ENCODE measurements at regions not wholly inside any gene's neighbourhood (a gene's known extent, or its start where the extent isn't known, plus 50 kb on each side); places are given as distances from the start of the nearest gene placed in this dataset.

DNA sequence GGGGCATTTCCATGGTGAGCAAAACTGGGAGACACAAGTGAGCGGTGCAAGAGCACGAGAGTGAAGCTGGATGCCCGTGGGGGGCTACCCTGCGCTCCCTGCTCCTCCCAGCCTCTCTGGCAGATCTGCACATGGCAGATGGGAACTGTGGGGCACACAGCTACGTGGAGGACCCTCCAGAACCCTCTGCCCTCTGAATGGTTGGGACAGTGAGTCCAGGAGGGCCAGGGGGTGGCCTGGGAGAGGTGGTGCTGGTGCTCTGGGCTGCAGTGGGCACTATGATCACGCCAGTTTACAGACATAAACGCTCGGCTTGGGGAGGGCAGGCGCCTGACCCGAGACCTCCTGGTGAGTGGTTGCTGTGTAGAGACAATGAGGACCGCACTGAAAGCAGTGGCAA is 205.9 kb downstream of the CTTN start:
- TF ChIP-seq, protein P1, sequence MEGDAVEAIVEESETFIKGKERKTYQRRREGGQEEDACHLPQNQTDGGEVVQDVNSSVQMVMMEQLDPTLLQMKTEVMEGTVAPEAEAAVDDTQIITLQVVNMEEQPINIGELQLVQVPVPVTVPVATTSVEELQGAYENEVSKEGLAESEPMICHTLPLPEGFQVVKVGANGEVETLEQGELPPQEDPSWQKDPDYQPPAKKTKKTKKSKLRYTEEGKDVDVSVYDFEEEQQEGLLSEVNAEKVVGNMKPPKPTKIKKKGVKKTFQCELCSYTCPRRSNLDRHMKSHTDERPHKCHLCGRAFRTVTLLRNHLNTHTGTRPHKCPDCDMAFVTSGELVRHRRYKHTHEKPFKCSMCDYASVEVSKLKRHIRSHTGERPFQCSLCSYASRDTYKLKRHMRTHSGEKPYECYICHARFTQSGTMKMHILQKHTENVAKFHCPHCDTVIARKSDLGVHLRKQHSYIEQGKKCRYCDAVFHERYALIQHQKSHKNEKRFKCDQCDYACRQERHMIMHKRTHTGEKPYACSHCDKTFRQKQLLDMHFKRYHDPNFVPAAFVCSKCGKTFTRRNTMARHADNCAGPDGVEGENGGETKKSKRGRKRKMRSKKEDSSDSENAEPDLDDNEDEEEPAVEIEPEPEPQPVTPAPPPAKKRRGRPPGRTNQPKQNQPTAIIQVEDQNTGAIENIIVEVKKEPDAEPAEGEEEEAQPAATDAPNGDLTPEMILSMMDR (IDR thresholded peaks at IDR 0.05; ENCODE audit: low read depth, low read length): no peak
- TF ChIP-seq POLR2A (IDR thresholded peaks at IDR 0.05; ENCODE audit: extremely low read depth, insufficient read length): no peak

All from NB4 (cell line).